Uterus (tissue), 2 donors: ENCODE measurements at regions not wholly inside any gene's neighbourhood (a gene's known extent, or its start where the extent isn't known, plus 50 kb on each side); places are given as distances from the start of the nearest gene placed in this dataset.

Experiments used
- CTCF ChIP-seq, 4 experiments: fragments of 200-600 bp in 2 of 4; fragments of 450-650 bp in 2 of 4; sonication (generic) in 2 of 4; IDR thresholded peaks; one replicate each; pipeline ENCODE4 v1.5.1; 2016 to 2019; ENCODE audit warnings: antibody characterized with exemption in 4 of 4, mild to moderate bottlenecking in 2 of 4, moderate library complexity in 1 of 4
- POLR2A ChIP-seq, 2 donors: fragments of 450-650 bp; IDR thresholded peaks; one replicate each; pipeline ENCODE4 v1.6.1; 2016; ENCODE audit warnings: antibody characterized with exemption in 2 of 2, mild to moderate bottlenecking in 1 of 2, moderate library complexity in 1 of 2

- no peak for TF ChIP-seq CTCF (IDR thresholded peaks at IDR 0.05)
- no peak for TF ChIP-seq POLR2A (IDR thresholded peaks at IDR 0.05)
Observed at GRCh38 chr2:133942398-133942797, 311.5 kb upstream of the MGAT5 start.
